Vagina (tissue), 2 donors: ENCODE measurements at regions not wholly inside any gene's neighbourhood (a gene's known extent, or its start where the extent isn't known, plus 50 kb on each side); places are given as distances from the start of the nearest gene placed in this dataset.

ENCODE experiments used
- CTCF ChIP-seq, 3 experiments: fragments of 450-650 bp in 2 of 3; fragments of 200-600 bp in 1 of 3; sonication (generic) in 1 of 3; IDR thresholded peaks; one replicate each; pipeline ENCODE4 v1.5.1; 2017 to 2019; ENCODE audit warnings: antibody characterized with exemption in 3 of 3, mild to moderate bottlenecking in 2 of 3, moderate library complexity in 2 of 3
- POLR2AphosphoS5 ChIP-seq, 2 donors: sonication (generic); formaldehyde crosslinking; IDR thresholded peaks; one replicate each; pipeline ENCODE4 v1.9.0; 2017; ENCODE audit warnings: antibody characterized with exemption in 2 of 2, mild to moderate bottlenecking in 2 of 2, low read depth in 1 of 2; ENCODE audit not compliant: insufficient read depth in 1 of 2

- no peak for TF ChIP-seq CTCF (IDR thresholded peaks at IDR 0.05)
- TF ChIP-seq POLR2AphosphoS5 (IDR thresholded peaks at IDR 0.05; ENCODE audit: insufficient read depth in 1 of 2, low read depth in 1 of 2) = no peak
Observed at GRCh38 chr10:121231079-121231478, 367.2 kb downstream of the FGFR2 start.
